Motor neuron (in vitro differentiated cells): ENCODE measurements at regions not wholly inside any gene's neighbourhood (a gene's known extent, or its start where the extent isn't known, plus 50 kb on each side); places are given as distances from the start of the nearest gene placed in this dataset.

Experiments
- ATAC-seq, 8 experiments: fragments of 200-7000 bp; cut with Tn5 transposase; replicated peaks in 6 of 8; 2 replicates each; pipeline ENCODE4 v1.8.0; 2021; ENCODE audit warnings: mild to moderate bottlenecking in 8 of 8, moderate library complexity in 8 of 8
- H3K27ac ChIP-seq, 2 donors: fragments of 250-450 bp; sonication (Bioruptor Pico); 2 replicates each; pipeline ENCODE4 v1.9.0; 2021; ENCODE audit warnings: antibody characterized with exemption in 2 of 2, mild to moderate bottlenecking in 2 of 2, moderate library complexity in 1 of 2
- H3K4me1 ChIP-seq, 2 donors: fragments of 250-450 bp; sonication (Bioruptor Pico); replicated peaks in 1 of 2; 2 replicates each; pipeline ENCODE4 v1.6.1; 2021; ENCODE audit warnings: antibody characterized with exemption in 2 of 2, mild to moderate bottlenecking in 2 of 2, moderate library complexity in 1 of 2
- H3K4me3 ChIP-seq, 5 donors: fragments of 250-450 bp; sonication (Bioruptor Pico); 2 replicates each; pipeline ENCODE4 v1.9.0; 2021; ENCODE audit warnings: antibody characterized with exemption in 5 of 5, mild to moderate bottlenecking in 5 of 5, moderate library complexity in 4 of 5
- WGBS, 10 experiments: fragments of 450-650 bp; shearing (Covaris generic); methylation state at CpG; one replicate each; pipeline ENCODE4 v1.0.0; 2022; 5-methylcytosine and 5-hydroxymethylcytosine counted together
- in situ Hi-C, 9 experiments: fragments of 400-800 bp; cut with MboI; loops; one replicate each; pipeline ENCODE4 v1.15.0; 2021; ENCODE audit warnings: low sequenced_read_pairs in 9 of 9, low pct_unique_long_range_greater_than_20kb in 2 of 9; ENCODE audit not compliant: unreplicated experiment in 9 of 9

DNA sequence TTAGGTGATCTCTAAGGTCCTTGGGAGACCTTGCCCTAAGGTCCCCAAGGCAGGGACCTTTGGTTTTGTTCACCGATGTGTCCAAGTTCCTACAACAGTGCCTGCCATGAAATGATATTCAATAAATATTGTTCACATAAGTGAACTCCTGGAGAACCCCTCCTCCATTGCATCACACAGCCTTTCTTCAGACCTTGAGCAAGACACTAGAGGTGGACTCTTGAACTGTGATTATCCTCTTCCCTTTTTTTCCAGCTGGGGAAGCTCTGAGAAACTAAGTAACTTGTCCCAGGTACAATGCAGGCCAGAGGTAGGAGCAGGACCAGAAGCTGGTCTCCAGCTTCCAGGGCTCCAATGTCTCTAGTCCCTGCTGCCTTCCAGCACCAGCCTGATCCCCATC, 76.6 kb upstream of the LMO1 start:
- in situ Hi-C loops = no loop called here

DNA sequence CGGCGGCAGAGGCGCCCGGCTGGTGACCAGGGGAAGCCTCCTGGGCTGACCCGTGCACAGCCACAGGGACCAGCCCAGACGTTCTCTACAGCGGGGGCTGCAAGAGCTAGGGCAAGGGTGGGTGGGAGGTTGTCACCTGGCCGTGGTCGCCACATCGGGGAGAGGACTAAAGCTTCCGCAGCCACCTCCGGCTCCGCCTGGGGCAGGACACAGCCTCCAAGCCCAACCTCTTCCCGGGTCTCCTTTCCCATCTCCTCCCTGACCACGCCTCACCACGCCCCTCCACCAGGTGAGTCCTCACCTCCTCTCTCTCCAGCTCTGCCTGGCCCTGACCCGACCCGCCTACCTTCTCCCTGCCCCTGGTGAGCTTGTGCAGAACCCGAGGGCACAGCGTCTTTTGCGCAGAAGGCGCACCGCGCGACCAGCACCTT, 75.9 kb upstream of the LMO1 start:
- no peak for ATAC-seq
- Histone ChIP-seq H3K4me1 (peaks cover 6 to 24% of the 10 kb centered on the region in 2 donors), H3K27ac (no peak overlapping the region), H3K4me3 (no peak overlapping the region)
- WGBS, 10 experiments = 40 to 97% (median 93%) methylated on average over 2 to 19 of the region's 25 CpGs; no CpG with 5 or more reads in 4 of the 10 experiments
- in situ Hi-C loops = no loop called here

More for the DNA sequence above, 76.6 kb upstream of the LMO1 start:
- peaks cover 6 to 24% of the 10 kb centered on the region in 2 donors for H3K4me1 ChIP-seq
- no peak overlapping the region for H3K4me3 ChIP-seq
- WGBS, 10 experiments = 83 to 100% (median 100%) methylated on average over 1 of the region's 1 CpG; no CpG with 5 or more reads in 7 of the 10 experiments
- no peak for ATAC-seq
- H3K27ac ChIP-seq = no peak overlapping the region

DNA sequence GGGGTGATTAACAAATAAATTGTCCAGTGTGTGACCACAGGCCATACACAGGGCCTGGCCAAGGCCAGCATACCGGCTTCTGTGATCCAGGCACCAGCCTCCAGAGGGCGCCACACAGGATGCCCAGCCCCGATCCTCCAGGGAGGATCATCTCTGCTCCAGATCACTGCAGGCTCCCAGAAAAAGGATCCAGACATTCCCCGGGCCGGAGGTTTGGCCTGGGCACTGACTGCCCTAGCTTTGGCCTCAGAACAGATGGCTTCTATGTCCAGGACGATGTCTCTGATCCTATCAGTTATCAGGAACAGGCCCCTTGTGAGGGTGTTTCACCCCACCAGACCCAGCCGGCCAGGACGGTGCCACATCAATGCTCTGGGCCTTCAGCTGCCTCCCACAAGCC, 74.5 kb upstream of the LMO1 start:
- Histone ChIP-seq H3K4me1 (peaks cover 19 to 38% of the 10 kb centered on the region in 2 donors), H3K27ac (no peak overlapping the region), H3K4me3 (no peak overlapping the region)
- ATAC-seq = peak; percentile 25 to 93 (median 40)
- in situ Hi-C loops = no loop called here
- whole genome bisulfite sequencing, 10 experiments = 50 to 100% (median 54%) methylated on average over 1 to 8 of the region's 8 CpGs; no CpG with 5 or more reads in 5 of the 10 experiments

DNA sequence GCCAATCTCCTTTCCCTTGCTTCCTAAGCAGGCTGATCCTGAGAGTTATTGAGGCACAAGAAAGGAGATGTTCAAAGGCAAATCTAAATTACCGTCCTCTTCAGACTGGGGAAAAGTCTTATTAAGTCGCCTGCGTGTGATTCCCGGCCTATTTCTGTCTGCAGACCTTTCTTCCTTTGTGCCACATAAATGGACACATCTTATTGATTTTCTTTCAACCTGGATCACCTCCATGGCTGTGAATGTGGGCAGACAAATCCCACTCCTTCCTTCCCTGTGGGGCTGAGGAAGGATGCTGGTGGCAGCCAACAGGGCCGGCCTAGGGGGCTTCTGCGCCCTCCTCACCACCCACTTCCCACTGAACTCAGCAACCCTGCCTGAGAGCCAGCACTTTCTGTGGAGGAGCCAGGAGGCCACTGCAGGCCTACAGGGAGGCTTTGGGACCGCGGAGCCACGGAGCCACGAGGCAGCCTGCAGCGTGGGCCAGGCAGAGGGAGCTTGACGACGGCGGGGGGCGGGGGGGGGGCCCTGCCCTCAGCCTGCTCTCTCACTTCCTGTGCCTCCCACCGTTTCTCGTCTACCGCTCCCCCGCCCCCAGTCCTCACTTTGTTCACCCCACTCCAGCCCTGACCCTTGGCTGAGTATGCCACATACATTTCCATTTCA, 73.6 kb upstream of the LMO1 start:
- Histone ChIP-seq H3K4me1 (peaks cover 27 to 47% of the 10 kb centered on the region in 2 donors), H3K4me3 (no peak overlapping the region), H3K27ac (no peak overlapping the region)
- no peak for ATAC-seq
- WGBS, 10 experiments = 60 to 90% (median 73%) methylated on average over 1 to 2 of the region's 19 CpGs; no CpG with 5 or more reads in 7 of the 10 experiments
- in situ Hi-C loops = no loop called here

DNA sequence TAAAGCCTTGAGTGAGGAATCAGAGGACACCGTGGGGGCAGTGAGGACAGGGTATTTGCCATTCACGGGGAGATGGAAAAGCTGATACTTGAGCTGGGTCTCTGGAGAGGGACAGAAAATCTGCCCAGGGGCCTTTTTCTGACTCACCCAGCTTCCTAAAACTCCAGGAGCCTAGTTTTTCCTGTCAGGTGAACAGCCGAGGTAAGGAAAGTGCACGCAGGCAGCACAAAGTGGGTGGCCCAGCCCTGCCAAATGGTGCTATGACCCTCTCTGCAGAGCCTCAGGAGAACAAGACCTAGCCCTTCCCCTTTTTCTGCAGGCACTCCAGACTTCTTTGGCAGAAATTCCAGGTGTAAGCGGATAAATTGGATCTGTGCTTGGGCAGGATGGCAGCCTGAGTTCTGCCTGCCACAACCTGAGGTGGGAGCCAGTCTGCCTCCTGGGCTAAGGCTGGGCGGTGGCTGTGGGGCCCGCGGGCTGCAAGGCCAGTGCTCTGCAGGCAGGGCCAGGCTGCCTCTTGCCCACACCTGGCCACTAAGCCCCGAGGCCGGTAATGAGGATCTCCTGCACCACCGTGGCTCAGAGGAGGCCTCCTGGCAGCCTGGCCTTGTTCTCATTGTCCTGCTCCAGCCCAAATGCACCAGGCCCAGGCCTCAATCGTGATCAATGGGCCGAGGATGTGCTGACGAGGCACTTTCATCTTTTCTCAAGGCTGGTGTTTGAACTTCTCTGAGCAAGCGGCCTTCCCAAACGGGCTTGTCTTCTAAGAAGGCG, 72.9 kb upstream of the LMO1 start:
- peaks cover 31 to 53% of the 10 kb centered on the region in 2 donors for H3K4me1 ChIP-seq
- ATAC-seq = no peak
- WGBS, 10 experiments = 63 to 100% (median 73%) methylated on average over 1 to 9 of the region's 17 CpGs; no CpG with 5 or more reads in 4 of the 10 experiments
- H3K4me3 ChIP-seq = no peak overlapping the region
- H3K27ac ChIP-seq = no peak overlapping the region
- in situ Hi-C loops = no loop called here

DNA sequence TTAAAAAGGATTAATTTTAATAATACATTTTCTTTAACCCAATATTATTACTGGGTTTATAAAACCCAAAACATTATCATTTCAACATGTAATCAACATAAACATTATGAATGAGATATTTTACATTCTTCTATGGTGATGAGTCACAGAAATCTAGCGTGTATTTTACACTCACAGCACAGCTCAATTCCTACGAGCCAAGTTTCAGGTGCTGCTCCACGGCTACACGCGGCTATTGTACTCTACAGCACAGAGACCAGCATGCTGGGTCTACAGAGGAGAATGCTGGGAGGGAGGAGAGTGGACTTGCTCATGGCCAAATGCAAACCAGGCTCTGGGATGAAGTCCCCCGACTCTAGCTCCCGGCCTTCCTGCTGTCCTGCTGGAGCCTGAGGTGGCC, 72.0 kb upstream of the LMO1 start:
- Histone ChIP-seq H3K27ac (no peak overlapping the region), H3K4me1 (peaks cover 32 to 55% of the 10 kb centered on the region in 2 donors), H3K4me3 (no peak overlapping the region)
- WGBS, 10 experiments = 40 to 100% (median 80%) methylated on average over 1 to 5 of the region's 7 CpGs; no CpG with 5 or more reads in 4 of the 10 experiments
- in situ Hi-C loops = no loop called here
- no peak for ATAC-seq

DNA sequence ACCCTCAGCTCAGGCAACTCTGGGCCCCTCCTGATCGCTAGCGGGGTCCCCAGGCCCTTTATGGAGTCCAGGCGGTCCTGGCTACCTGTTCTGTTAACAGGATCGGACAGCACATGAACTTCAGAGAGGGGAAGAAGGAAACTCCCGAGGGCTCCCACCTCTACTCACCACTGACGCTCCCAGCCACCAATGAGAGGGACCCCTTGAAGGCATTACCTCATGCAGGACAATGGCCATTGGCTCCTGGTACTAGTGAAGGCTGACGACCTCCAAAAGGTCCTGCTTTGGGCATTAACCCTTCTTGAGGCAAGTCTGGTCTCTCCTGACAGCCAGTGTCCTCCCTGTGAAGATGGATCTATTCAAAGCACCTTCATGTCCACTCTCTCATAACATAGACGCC, 71.5 kb upstream of the LMO1 start:
- peaks cover 37 to 60% of the 10 kb centered on the region in 2 donors for H3K4me1 ChIP-seq
- H3K27ac ChIP-seq = no peak overlapping the region
- peak in 1 of 8 experiments; percentile 26 for ATAC-seq
- in situ Hi-C loops = no loop called here
- 33 to 100% (median 75%) methylated on average over 1 to 2 of the region's 8 CpGs; no CpG with 5 or more reads in 3 of the 10 experiments for WGBS, 10 experiments
- no peak overlapping the region for H3K4me3 ChIP-seq

DNA sequence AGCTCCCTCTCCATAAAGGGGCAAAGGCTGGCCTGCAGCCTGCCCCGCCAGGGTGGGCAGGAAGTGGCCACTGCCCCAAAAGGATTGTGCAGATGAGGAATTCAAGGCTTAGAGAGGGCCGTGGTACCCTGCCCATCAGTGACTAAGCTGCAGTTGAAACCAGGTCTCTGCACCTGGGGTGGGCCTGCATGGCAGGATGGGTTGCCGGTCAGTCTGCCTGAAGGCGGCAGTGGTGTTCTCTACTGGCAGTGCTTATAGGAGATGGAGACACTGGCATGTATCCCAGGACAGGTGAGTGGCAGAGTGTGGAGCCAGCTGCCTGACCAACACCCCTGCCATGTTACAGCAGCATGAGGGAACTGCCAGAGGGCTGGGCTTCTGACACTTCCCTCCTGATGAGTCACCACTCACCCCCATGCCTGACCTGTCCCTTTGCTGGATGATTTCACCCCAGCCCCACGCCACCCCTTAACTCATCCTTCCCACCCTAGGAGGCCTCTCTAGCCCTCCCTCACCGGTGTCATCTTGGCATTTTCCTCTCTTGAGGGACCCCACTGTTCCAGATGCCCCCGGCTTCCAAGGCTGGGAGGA, 70.2 kb upstream of the LMO1 start:
- peaks cover 47 to 67% of the 10 kb centered on the region in 2 donors for H3K4me1 ChIP-seq
- H3K27ac ChIP-seq = peak overlapping the region in 1 of 2 donors; percentile 25
- no peak overlapping the region for H3K4me3 ChIP-seq
- 0 to 88% (median 80%) methylated on average over 1 to 3 of the region's 7 CpGs; no CpG with 5 or more reads in 5 of the 10 experiments for WGBS, 10 experiments
- peak in 7 of 8 experiments; percentile 36 to 81 (median 76) for ATAC-seq
- in situ Hi-C loops = no loop called here

DNA sequence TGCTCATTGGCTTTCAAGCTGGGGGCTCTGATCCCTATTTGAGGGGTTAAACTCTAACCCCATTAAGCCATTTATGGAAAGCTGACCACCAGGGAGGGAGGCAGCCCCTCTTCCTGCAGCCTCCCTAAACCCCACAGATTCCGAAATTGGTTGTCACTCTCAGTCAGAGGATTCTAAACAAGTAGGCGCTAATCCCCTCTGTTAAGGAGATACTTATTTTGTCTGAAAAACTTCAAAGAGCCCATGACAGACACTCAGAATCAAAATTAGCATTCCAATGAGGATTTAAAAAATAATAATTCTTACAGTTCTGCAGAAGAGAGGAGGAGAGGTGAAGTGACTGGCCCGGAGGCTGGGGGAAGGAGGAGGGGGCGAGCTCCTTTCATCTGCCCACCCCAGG, 69.7 kb upstream of the LMO1 start:
- H3K4me3 ChIP-seq = no peak overlapping the region
- H3K27ac ChIP-seq = peak overlapping the region in 1 of 2 donors; percentile 25
- peak in 1 of 8 experiments; percentile 1 for ATAC-seq
- 17 to 100% (median 100%) methylated on average over 1 to 4 of the region's 4 CpGs; no CpG with 5 or more reads in 2 of the 10 experiments for WGBS, 10 experiments
- peaks cover 50 to 66% of the 10 kb centered on the region in 2 donors for H3K4me1 ChIP-seq
- in situ Hi-C loops = no loop called here

DNA sequence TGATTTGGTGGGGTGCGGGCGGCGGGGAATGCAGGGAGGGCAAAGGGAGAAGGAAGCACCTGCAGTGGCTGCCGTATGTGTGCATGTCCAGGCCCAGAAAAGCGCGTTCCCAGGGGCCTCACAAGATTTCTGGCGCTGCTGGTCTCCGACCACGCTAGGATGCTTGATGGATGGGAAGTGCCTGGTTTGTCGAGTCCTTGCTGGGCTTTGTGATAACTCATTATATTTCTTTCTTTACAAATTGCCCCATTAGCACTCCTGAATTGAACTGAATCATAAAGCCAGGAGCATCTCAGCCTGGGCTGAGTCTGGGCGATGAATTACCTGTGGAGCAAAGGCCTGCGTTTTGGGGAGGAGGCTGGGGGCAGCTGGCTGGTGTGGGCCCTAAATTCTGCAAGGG, 69.2 kb upstream of the LMO1 start:
- in situ Hi-C loops = no loop called here
- H3K4me1 ChIP-seq = peaks cover 49 to 61% of the 10 kb centered on the region in 2 donors
- ATAC-seq = peak in 2 of 8 experiments; percentile 3 to 21

DNA sequence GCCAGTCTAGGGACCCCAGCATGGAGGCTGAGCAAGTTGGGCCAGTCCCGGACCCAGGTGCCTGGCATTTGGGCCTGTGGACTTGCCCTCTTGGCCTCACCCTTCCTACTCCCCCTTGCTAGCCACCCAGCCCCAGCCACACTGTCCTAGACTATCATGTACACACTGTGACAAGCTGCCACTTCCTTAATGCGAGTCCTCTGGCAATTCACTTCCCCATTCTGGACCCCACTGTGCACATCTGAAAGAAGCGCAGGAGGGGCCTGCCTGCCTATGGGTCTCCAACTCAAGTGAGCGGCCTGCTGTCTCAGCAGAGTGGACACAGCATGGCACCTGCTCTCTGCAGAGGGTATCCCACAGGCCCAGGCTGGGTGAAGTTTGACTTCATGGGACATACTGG, 68.5 kb upstream of the LMO1 start:
- in situ Hi-C loops = no loop called here
- no peak overlapping the region for H3K4me3 ChIP-seq
- H3K4me1 ChIP-seq = peaks cover 45 to 54% of the 10 kb centered on the region in 2 donors
- H3K27ac ChIP-seq = no peak overlapping the region
- 100% methylated on average over 1 to 3 of the region's 4 CpGs; no CpG with 5 or more reads in 7 of the 10 experiments for WGBS, 10 experiments
- ATAC-seq = no peak

More for the DNA sequence above, 69.2 kb upstream of the LMO1 start:
- Histone ChIP-seq H3K27ac (no peak overlapping the region), H3K4me3 (no peak overlapping the region)
- 10 to 100% (median 87%) methylated on average over 1 to 5 of the region's 12 CpGs; no CpG with 5 or more reads in 4 of the 10 experiments for WGBS, 10 experiments

DNA sequence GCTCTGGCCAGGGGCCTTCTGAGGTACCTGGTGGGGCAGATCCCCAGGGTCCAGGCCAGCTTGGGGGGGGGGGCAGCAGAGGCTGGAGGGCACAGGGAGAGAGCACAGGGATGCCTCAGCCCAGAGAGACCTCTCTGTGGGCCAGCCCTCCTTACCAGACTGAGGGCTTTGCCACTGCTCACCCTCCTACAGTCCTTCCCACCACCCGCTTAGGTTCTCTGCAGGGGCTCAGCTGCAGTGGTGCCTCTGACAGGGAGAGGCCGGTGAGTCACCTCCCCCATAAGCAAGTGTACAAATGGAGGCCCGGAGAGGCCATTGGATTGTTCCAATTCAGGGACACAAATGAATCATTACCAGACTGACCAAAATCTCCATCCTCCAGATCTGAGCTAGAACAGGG, 68.1 kb upstream of the LMO1 start:
- Histone ChIP-seq H3K4me3 (no peak overlapping the region), H3K4me1 (peaks cover 45 to 50% of the 10 kb centered on the region in 2 donors), H3K27ac (no peak overlapping the region)
- in situ Hi-C loops = no loop called here
- 50% methylated on average over 1 of the region's 3 CpGs; no CpG with 5 or more reads in 9 of the 10 experiments for WGBS, 10 experiments
- ATAC-seq = peak in 4 of 8 experiments; percentile 14 to 27 (median 23)

DNA sequence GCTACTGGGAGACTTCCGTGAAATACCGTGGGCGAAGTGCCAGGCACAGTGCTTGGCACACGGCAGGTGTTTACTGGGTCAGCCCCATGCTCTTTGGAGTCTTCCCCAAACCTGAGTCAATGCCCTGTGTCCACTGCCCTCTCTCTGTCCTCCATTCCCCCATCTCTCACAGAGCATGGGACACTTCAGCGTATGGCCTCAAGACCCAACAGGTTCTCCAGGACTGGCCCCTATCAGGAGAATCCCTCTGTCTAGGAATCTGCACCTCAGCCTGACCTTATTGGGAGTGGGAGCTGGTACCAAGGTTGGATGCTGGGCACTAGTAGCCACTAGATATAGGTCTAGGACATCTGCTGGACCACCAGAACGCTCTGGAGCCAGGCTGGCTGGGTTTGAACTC, 67.2 kb upstream of the LMO1 start:
- Histone ChIP-seq H3K4me3 (no peak overlapping the region), H3K4me1 (peaks cover 45 to 49% of the 10 kb centered on the region in 2 donors), H3K27ac (no peak overlapping the region)
- 57 to 100% (median 86%) methylated on average over 1 to 4 of the region's 6 CpGs; no CpG with 5 or more reads in 4 of the 10 experiments for WGBS, 10 experiments
- ATAC-seq = no peak
- in situ Hi-C loops = no loop called here
